Stimulated activated naive CD8-positive, alpha-beta T cell treated with anti-CD3 and anti-CD28 coated beads, Interleukin-15, Interleukin-2, amounts not matched to agents 100 U/mL and 50 U/mL, for 24 hours (primary cell): ENCODE measurements at regions not wholly inside any gene's neighbourhood (a gene's known extent, or its start where the extent isn't known, plus 50 kb on each side); places are given as distances from the start of the nearest gene placed in this dataset.

Experiments
- ATAC-seq: fragments of 150-1000 bp; cut with Tn5 transposase; one replicate; pipeline ENCODE4 v1.10.0; 2021
- DNase-seq: peaks from one replicate; pipeline ENCODE4 v3.0.0; 2021

GRCh38 chr5:61744690-61745619 is 412.9 kb downstream of the ZSWIM6 start:
- no peak for ATAC-seq
- no peak for DNase-seq

GRCh38 chr5:61746831-61747575 is 414.9 kb downstream of the ZSWIM6 start:
- no peak for DNase-seq
- ATAC-seq = no peak

GRCh38 chr5:61748121-61748520 is 416.1 kb downstream of the ZSWIM6 start:
- DNase-seq (no peak), ATAC-seq (no peak)

- no peak for ATAC-seq
Measured at GRCh38 chr5:61748651-61749050, 416.6 kb downstream of the ZSWIM6 start.

DNA sequence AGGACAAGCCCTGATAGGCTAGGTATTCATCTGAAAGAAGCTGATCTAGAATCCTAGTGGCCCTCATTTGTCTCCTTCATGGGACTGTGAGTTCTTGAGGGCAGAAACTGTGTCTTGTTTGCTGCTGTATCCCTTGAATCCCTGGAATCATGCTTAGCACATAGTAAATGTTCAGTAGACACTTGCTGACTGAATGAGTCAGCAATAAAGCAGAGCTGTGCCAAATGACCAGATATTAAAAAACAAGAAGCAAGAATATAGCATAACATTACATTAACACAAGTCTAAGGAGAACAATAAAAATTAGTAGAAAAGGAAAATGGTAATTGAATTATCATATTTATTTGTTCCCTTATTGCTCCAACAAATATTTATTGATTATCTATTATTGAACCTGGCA is 420.5 kb downstream of the ZSWIM6 start:
- ATAC-seq = no peak

More at GRCh38 chr5:61748651-61749050, 416.6 kb downstream of the ZSWIM6 start:
- DNase-seq = no peak

DNA sequence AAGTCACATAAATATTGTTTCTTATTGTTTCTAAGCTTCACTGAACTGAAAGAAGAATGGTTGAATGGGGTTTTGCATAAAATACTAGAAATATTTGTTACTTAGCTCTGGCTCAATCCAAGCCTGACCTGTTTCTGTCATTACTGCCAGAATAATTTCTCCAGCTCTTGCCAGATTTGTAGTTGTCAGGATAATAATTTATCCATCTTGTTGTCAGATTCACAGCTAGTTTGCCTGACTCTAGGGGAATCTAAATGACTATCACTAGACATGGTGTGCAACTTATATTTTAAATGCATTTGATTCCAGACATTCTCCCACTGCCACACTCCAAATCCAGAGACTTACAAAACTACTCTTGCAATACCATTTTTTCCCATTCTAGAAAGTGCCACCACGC is 422.7 kb downstream of the ZSWIM6 start:
- ATAC-seq = no peak
- DNase-seq = no peak

More for the DNA sequence above, 420.5 kb downstream of the ZSWIM6 start:
- no peak for DNase-seq

GRCh38 chr5:61755726-61756222 is 423.7 kb downstream of the ZSWIM6 start:
- ATAC-seq (no peak), DNase-seq (no peak)

DNA sequence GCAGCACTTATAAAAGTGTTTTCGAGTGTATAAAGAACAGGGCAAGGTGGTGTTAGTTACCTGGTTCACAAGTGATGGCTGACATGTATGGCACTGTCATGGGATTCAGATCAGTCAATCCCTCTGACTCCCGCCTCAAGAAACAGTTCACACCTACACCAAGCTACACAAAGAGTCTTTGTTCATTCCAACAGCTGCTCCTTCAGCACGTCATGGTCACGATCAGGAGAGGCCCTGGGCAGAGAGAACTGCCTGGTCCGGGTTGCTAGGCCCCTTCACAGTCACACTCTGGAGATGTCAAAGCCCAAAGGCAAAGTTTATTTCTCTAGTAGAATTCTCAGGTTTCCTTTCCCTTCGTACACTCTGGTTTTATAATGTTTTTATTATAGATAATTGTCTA is 426.7 kb downstream of the ZSWIM6 start:
- DNase-seq (no peak), ATAC-seq (no peak)

DNA sequence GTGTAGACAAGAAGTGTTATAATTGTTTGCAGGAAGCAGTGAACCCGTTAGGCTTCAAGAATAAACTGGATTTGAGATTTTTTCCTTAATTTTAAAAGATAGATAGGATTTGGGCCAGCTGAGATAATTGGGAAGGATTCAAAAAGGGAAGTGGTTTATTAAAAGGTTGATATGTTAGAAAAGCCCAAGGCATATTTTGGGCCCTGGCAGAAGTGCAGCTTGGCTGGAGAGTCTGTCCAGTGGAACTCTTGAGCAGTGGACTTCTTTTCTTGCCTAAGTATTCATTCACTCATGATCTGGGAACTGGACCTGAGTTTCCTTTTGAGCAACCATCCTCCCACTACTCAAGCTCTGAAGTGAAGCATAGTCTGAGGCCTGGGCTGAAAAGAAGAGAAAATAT is 433.4 kb downstream of the ZSWIM6 start:
- no peak for ATAC-seq
- no peak for DNase-seq

DNA sequence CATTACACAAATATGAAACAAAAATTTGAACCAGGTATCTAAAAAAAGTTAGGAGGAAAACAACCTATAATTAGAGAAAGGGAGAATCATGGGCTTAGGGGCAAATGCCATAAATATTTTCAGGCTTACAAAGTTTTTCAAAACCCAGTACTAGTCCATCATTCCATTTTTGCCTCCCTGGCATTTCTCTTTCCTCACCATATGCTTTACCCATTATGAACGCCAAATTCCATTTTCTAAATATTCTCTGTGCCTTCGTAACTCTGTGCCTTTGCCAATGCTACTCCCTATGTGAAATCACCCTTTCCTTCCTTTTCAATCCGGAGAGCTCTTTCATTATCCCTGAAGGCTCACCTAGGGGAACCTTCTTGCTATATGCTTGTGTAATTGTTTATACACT is 434.1 kb downstream of the ZSWIM6 start:
- ATAC-seq (no peak), DNase-seq (no peak)

- DNase-seq (no peak), ATAC-seq (no peak)
Measured at GRCh38 chr5:61767231-61768080, 435.4 kb downstream of the ZSWIM6 start.

GRCh38 chr5:61768692-61769281 is 436.7 kb downstream of the ZSWIM6 start:
- ATAC-seq (peak; percentile 55), DNase-seq (peak; percentile 7)

- ATAC-seq = no peak
- DNase-seq = no peak
Measured at GRCh38 chr5:61771062-61771461, 439.0 kb downstream of the ZSWIM6 start.

GRCh38 chr5:61771808-61772207 is 439.8 kb downstream of the ZSWIM6 start:
- ATAC-seq = no peak
- DNase-seq = no peak

DNA sequence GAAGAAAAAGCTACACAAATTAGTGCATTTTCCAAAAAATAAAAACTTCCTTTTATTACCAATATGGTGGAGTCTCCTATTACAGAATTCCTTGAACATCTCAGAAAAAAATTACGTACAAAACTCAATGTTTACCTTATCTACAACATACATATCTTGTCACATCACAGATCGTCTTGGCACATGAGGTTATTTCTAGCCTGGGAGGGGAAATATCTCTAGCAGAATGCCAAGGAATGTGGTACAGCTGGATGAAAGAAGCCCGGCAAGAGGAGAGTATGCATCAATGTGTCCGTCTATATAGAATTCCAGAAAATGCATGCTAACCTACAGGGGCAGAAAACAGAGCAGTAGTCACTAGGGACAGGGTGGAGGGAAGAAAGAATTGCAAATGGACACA is 443.8 kb downstream of the ZSWIM6 start:
- ATAC-seq = no peak
- DNase-seq = no peak

- ATAC-seq = no peak
- no peak for DNase-seq
Measured at GRCh38 chr5:61777292-61777691, 445.2 kb downstream of the ZSWIM6 start.

- DNase-seq = no peak
- no peak for ATAC-seq
Measured at GRCh38 chr5:61779743-61780142, 447.7 kb downstream of the ZSWIM6 start.

DNA sequence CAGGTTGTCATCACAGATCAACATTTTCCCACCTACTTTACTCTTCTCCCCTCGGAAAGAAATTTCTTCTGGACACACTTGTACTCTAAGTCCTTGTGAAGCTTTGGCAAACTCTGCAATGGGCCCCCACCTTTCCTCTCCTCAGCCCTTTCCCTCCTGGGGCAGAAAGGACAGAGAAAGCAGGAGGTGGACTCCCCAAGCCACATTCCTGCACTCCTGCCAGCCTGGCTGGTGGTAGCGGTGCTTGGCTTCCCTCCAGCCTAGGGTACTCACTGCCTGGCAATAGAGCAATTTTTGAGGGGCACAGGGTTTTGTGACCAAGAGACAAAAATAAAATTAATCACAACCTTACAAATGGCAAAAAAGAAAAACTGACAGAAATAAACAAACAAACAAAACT is 451.4 kb downstream of the ZSWIM6 start:
- no peak for DNase-seq
- no peak for ATAC-seq

DNA sequence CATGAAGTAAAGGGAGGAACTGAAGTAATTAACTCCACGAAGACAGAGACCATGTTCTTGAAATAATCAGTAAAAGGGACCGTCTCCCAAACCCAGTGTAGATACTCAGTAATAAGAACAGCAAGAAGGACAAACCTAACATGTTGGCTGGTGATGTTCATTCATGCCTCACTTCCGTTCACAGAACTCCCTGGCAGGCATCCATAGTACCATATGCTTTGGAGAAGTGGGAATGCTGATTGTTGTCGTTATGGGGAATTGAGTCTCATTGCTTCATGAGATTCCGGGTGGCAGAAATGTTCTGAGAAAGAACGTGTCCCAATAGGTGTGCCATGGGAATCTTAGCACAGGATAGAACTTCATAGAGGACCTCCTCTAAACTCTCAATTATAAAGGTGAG is 452.3 kb downstream of the ZSWIM6 start:
- DNase-seq (no peak), ATAC-seq (no peak)

GRCh38 chr5:61788548-61788947 is 456.5 kb downstream of the ZSWIM6 start:
- DNase-seq = no peak
- no peak for ATAC-seq

- ATAC-seq = no peak
- DNase-seq = no peak
Measured at GRCh38 chr5:61790007-61790406, 457.9 kb downstream of the ZSWIM6 start.

DNA sequence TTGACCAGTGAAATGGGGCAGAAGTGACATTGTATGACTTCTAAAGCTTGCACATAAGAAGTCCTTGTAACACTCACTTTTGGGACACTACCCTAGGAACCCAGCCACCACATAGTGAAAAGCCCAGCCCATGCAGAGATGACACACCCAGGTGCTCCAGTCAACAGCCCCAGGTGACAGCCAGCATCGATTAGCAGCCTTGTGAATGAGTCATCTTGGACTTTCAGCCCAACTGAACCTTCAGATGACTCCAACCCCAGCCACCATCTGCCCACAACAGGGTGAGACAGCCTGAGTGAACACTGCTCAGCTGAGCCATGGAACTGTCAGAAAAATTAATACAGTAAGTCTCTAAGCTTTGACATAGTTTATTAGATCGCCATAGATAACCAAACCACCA is 458.6 kb downstream of the ZSWIM6 start:
- DNase-seq (no peak), ATAC-seq (no peak)
